BE2C (cell line): ENCODE measurements at regions not wholly inside any gene's neighbourhood (a gene's known extent, or its start where the extent isn't known, plus 50 kb on each side); places are given as distances from the start of the nearest gene placed in this dataset.

Experiments used
- DNase-seq: peaks from one replicate; pipeline ENCODE4 v3.0.0-alpha.2; 2020
- H3K27me3 ChIP-seq: fragments of 250-450 bp; sonication (Bioruptor Pico); 2 replicates; pipeline ENCODE4 v1.5.1; 2020; ENCODE audit warnings: mild to moderate bottlenecking
- H3K36me3 ChIP-seq: fragments of 250-450 bp; sonication (Bioruptor Pico); 2 replicates; pipeline ENCODE4 v1.5.1; 2020; ENCODE audit warnings: mild to moderate bottlenecking
- H3K4me1 ChIP-seq: fragments of 250-450 bp; sonication (Bioruptor Pico); 2 replicates; pipeline ENCODE4 v1.5.1; 2020
- H3K4me3 ChIP-seq: 2 replicates; pipeline ENCODE4 v1.5.1; 2011; ENCODE audit warnings: low read depth, low read length
- H3K9me3 ChIP-seq: fragments of 250-450 bp; sonication (Bioruptor Pico); 2 replicates; pipeline ENCODE4 v1.5.1; 2020
- TF ChIP-seq, protein P1 (sequence below): IDR thresholded peaks from 2 replicates; pipeline ENCODE4 v1.5.1; 2012; ENCODE audit warnings: mild to moderate bottlenecking, low read depth, low read length

DNA sequence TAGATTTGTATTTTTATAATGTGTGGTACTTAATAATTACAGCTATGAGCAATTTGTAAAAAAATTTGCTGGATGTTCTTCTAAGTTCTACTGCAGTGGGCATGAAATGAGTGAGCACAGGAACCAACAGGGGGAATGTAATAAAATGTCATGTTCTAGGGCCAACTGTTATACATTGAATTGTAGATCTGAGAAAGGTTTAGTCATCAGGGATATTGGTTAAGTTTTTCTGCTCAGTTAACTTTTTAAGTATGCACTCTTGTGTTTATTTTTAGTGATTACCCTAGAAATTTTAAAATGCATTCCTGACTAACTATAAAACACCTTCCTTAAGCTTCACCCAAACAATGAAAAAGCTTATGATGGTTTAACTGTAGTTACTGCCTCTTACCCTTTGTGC is 101.8 kb downstream of the CAND1 start:
- Histone ChIP-seq H3K4me1 (no peaks in the 10 kb centered on the region), H3K9me3 (no peaks in the 10 kb centered on the region), H3K36me3 (no peaks in the 10 kb centered on the region), H3K27me3 (no peaks in the 10 kb centered on the region), H3K4me3 (no peak overlapping the region)
- DNase-seq, result no peak
- TF ChIP-seq, protein P1, sequence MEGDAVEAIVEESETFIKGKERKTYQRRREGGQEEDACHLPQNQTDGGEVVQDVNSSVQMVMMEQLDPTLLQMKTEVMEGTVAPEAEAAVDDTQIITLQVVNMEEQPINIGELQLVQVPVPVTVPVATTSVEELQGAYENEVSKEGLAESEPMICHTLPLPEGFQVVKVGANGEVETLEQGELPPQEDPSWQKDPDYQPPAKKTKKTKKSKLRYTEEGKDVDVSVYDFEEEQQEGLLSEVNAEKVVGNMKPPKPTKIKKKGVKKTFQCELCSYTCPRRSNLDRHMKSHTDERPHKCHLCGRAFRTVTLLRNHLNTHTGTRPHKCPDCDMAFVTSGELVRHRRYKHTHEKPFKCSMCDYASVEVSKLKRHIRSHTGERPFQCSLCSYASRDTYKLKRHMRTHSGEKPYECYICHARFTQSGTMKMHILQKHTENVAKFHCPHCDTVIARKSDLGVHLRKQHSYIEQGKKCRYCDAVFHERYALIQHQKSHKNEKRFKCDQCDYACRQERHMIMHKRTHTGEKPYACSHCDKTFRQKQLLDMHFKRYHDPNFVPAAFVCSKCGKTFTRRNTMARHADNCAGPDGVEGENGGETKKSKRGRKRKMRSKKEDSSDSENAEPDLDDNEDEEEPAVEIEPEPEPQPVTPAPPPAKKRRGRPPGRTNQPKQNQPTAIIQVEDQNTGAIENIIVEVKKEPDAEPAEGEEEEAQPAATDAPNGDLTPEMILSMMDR, result no peak

DNA sequence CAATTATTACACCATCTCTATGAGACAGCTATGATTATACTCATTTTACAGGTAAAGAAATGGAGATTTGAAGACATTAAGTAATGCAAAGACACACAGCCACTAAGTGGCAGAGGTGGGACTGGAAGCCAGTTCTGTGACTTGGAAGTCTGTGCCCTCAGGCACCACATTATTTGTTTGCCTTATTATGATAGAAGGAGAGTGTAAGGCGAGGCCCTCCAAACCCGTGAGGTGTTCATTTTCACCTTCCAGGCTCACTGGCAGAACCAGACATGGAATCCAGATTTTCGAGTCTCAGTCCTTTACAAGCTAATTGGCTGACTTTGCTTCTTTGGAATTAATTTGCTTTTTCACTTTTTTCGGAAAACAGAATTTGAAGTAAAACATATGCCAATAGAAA is 107.9 kb downstream of the CAND1 start:
- H3K4me1 ChIP-seq, result no peaks in the 10 kb centered on the region
- no peaks in the 10 kb centered on the region for H3K27me3 ChIP-seq
- H3K9me3 ChIP-seq, result no peaks in the 10 kb centered on the region; the same call in 1 of the 2 replicates
- no peak overlapping the region for H3K4me3 ChIP-seq
- DNase-seq, result no peak
- no peaks in the 10 kb centered on the region for H3K36me3 ChIP-seq
- TF ChIP-seq, protein P1, result no peak

DNA sequence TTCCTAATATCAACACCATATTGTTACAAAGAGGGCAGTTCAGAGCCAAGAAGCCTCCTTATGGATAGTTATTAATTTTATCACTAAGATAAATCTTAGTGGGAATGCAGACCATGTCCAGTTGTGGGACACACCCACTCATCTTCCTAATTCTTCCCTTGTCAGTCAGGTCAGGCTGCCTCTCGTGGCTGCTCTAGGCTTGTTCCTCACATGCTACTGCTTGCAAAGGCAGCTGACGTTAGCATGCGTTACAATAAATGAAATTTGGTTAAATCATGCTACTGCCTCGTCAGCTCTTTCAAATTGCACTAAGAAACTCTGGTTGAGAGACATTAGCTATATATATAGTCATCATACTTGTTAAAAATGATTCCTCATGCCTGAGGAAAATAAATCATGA is 108.4 kb downstream of the CAND1 start:
- Histone ChIP-seq H3K9me3 (no peaks in the 10 kb centered on the region; the same call in 1 of the 2 replicates), H3K4me3 (no peak overlapping the region), H3K36me3 (no peaks in the 10 kb centered on the region), H3K4me1 (no peaks in the 10 kb centered on the region), H3K27me3 (no peaks in the 10 kb centered on the region)
- TF ChIP-seq, protein P1, result no peak
- no peak for DNase-seq

DNA sequence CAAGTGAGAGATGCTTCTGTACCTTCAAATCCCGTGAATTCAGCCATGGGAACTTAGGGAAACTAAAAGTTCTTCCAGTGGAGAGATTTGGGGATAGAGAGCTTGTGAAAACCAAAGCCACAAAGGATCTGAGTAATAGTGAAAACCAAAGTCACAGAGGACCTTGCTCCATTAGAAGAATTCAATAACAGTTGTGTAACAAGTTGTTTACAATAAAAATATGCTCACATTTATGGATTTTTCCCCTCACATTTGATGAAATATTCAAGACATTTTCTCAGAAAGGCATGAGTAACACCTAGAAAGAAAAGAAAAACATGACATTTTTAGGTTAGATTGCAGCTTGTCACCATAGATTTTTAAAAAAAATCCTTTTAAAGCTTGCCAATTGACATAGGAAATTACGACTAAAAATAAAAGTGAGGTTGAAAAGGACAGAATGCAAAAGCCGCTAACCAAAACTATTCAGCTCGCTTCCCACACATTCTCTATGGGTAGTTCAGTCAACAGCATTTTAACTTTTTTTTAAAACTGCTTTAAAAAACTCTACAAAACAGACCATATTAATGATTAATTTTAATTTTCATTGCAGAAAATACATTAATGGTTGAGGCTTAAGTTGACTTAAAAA is 113.2 kb downstream of the CAND1 start:
- DNase-seq, result no peak
- no peaks in the 10 kb centered on the region for H3K27me3 ChIP-seq
- TF ChIP-seq, protein P1, result no peak
- no peaks in the 10 kb centered on the region for H3K36me3 ChIP-seq
- no peaks in the 10 kb centered on the region; the same call in 1 of the 2 replicates for H3K9me3 ChIP-seq
- H3K4me1 ChIP-seq, result no peaks in the 10 kb centered on the region
- H3K4me3 ChIP-seq, result no peak overlapping the region

DNA sequence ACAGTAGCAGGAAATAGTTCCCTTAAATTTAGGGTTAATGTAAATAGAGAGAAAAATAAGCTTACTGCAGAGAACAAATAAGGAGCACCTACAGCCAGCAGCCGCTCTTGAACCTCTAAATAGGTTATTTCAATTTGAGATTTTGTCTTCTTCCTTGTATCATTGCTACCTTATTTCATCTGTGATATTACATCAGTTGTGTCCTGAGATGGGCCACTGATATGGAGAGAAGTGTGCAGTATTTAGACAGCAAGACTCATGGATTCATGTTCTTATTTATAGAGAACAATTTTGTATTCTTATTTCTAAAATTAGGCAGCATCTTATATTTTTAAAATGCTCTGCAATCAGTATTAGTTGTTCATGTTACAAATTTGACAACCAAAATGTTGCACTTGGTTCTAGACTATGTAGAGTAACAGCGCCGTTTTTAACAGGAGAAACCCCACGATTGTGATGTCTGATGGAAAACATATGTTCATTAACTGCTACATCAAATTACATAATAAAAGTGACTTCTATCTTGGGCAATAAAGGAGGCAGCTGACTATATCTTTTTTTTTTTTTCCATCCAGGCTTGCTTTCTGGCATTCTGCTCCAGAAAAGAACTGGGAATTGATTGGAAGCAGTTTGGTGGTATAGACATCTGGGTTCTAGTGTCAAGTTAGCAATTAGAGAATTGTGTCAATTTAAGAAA is 117.9 kb downstream of the CAND1 start:
- H3K4me1 ChIP-seq, result no peaks in the 10 kb centered on the region
- TF ChIP-seq, protein P1, result no peak
- H3K36me3 ChIP-seq, result no peaks in the 10 kb centered on the region
- H3K27me3 ChIP-seq, result no peaks in the 10 kb centered on the region
- DNase-seq, result no peak
- no peak overlapping the region for H3K4me3 ChIP-seq
- H3K9me3 ChIP-seq, result no peaks in the 10 kb centered on the region
